Ecto neural progenitor cell (in vitro differentiated cells): ENCODE measurements at regions not wholly inside any gene's neighbourhood (a gene's known extent, or its start where the extent isn't known, plus 50 kb on each side); places are given as distances from the start of the nearest gene placed in this dataset.
"Not testable (repeated sequence)": the region's sequence is repeated elsewhere in the genome, so short reads cannot be mapped to it uniquely, and the experiment has no call there.

Source experiments
- DNase-seq: peaks from one replicate; pipeline ENCODE4 v3.0.0-alpha.2; 2018; ENCODE audit warnings: low spot score

GRCh38 chr16:8187782-8188372 lies 402.4 kb downstream of the TMEM114 start:
- DNase-seq = no peak

GRCh38 chr16:8184854-8185253 lies 405.5 kb downstream of the TMEM114 start:
- no peak for DNase-seq

- DNase-seq = no peak
These were observed 406.9 kb downstream of the TMEM114 start for GRCh38 chr16:8183176-8184099.

GRCh38 chr16:8182761-8183160 lies 407.6 kb downstream of the TMEM114 start:
- no peak for DNase-seq

GRCh38 chr16:8179615-8180014 lies 410.7 kb downstream of the TMEM114 start:
- DNase-seq = no peak

- no peak for DNase-seq
These were observed 412.0 kb downstream of the TMEM114 start for GRCh38 chr16:8178271-8178670.

GRCh38 chr16:8175411-8175810 lies 414.9 kb downstream of the TMEM114 start:
- no peak for DNase-seq

- peak; percentile 85 for DNase-seq
These were observed 417.1 kb downstream of the TMEM114 start for GRCh38 chr16:8173111-8173644.

GRCh38 chr16:8172551-8172950 lies 417.8 kb downstream of the TMEM114 start:
- DNase-seq = no peak

GRCh38 chr16:8168016-8168415 lies 422.3 kb downstream of the TMEM114 start:
- DNase-seq = no peak

- no peak for DNase-seq
These were observed 422.9 kb downstream of the TMEM114 start for GRCh38 chr16:8167436-8167835.

GRCh38 chr16:8158051-8158450 lies 432.3 kb downstream of the TMEM114 start:
- DNase-seq = no peak

- no peak for DNase-seq
These were observed 435.0 kb downstream of the TMEM114 start for GRCh38 chr16:8155275-8155674.

- DNase-seq = no peak
These were observed 443.9 kb downstream of the TMEM114 start for GRCh38 chr16:8146256-8147012.

GRCh38 chr16:8138666-8139065 lies 451.6 kb downstream of the TMEM114 start:
- no peak for DNase-seq

GRCh38 chr16:8137606-8138005 lies 452.7 kb downstream of the TMEM114 start:
- no peak for DNase-seq

GRCh38 chr16:8130197-8130596 lies 460.1 kb downstream of the TMEM114 start:
- DNase-seq = no peak

- DNase-seq = no peak
These were observed 463.2 kb downstream of the TMEM114 start for GRCh38 chr16:8127070-8127469.

- no peak for DNase-seq
These were observed 464.0 kb downstream of the TMEM114 start for GRCh38 chr16:8126313-8126712.

- DNase-seq = no peak
These were observed 470.3 kb downstream of the TMEM114 start for GRCh38 chr16:8120001-8120400.

- DNase-seq = no peak
These were observed 474.5 kb downstream of the TMEM114 start for GRCh38 chr16:8115814-8116213.

GRCh38 chr16:8114941-8115340 lies 475.4 kb downstream of the TMEM114 start:
- not testable (repeated sequence) for DNase-seq
